CD14-positive monocyte (primary cell): ENCODE measurements at regions not wholly inside any gene's neighbourhood (a gene's known extent, or its start where the extent isn't known, plus 50 kb on each side); places are given as distances from the start of the nearest gene placed in this dataset.

Source experiments
- DNase-seq, 3 donors: peaks; one replicate each; pipeline ENCODE4 v3.0.0-alpha.2; 2011 to 2022
- H2AFZ ChIP-seq: 2 replicates; pipeline ENCODE4 v1.6.0; 2012; ENCODE audit warnings: mild to moderate bottlenecking, low read depth, low read length, inconsistent platforms; ENCODE audit not compliant: insufficient read depth, poor library complexity, severe bottlenecking
- H3K27ac ChIP-seq, 2 donors: 1 replicate in 1 of 2; 2 replicates in 1 of 2; pipeline ENCODE4 v1.5.1; 2012 to 2013; ENCODE audit warnings: low read length in 2 of 2, control low read depth in 1 of 2, inconsistent platforms in 1 of 2, low read depth in 1 of 2, mild to moderate bottlenecking in 1 of 2
- H3K27me3 ChIP-seq, 2 donors: one replicate each; pipeline versions ENCODE4 v1.6.0 to v1.6.1; 2011 to 2013; ENCODE audit warnings: low read length in 2 of 2; ENCODE audit not compliant: control insufficient read depth in 2 of 2, insufficient read depth in 2 of 2
- H3K36me3 ChIP-seq, 2 donors: replicated peaks in 1 of 2; 1 replicate in 1 of 2; 2 replicates in 1 of 2; pipeline versions ENCODE4 v1.5.1 to v1.6.1; 2012 to 2013; ENCODE audit warnings: low read length in 2 of 2, control low read depth in 1 of 2, inconsistent platforms in 1 of 2, mild to moderate bottlenecking in 1 of 2; ENCODE audit not compliant: insufficient read depth in 2 of 2, control insufficient read depth in 1 of 2
- H3K4me1 ChIP-seq, 2 donors: 1 replicate in 1 of 2; 2 replicates in 1 of 2; pipeline versions ENCODE4 v1.5.1 to v1.6.1; 2012 to 2013; ENCODE audit warnings: low read length in 2 of 2, control low read depth in 1 of 2, inconsistent platforms in 1 of 2, mild to moderate bottlenecking in 1 of 2, moderate library complexity in 1 of 2; ENCODE audit not compliant: insufficient read depth in 2 of 2, control insufficient read depth in 1 of 2
- H3K4me2 ChIP-seq: replicated peaks from 2 replicates; pipeline ENCODE3; 2012; ENCODE audit warnings: low read length, moderate library complexity, mild to moderate bottlenecking; ENCODE audit not compliant: poor library complexity, severe bottlenecking; ENCODE audit errors: extremely low read depth
- H3K4me3 ChIP-seq, 3 experiments: fragments of 200-600 bp in 1 of 3; sonication (generic) in 1 of 3; replicated peaks in 1 of 3; 1 replicate in 2 of 3; 2 replicates in 1 of 3; pipeline ENCODE4 v1.5.1; 2011 to 2013; ENCODE audit warnings: low read length in 3 of 3, mild to moderate bottlenecking in 3 of 3, control low read depth in 2 of 3, low read depth in 2 of 3, inconsistent platforms in 1 of 3, moderate library complexity in 1 of 3
- H3K79me2 ChIP-seq: 2 replicates; pipeline ENCODE4 v1.6.0; 2012; ENCODE audit warnings: mild to moderate bottlenecking, control low read depth, inconsistent platforms, low read length, moderate library complexity; ENCODE audit not compliant: insufficient read depth
- H3K9ac ChIP-seq: 2 replicates; pipeline ENCODE4 v1.6.0; 2017; ENCODE audit warnings: low read length, mild to moderate bottlenecking; ENCODE audit not compliant: insufficient read depth, poor library complexity, severe bottlenecking
- H3K9me3 ChIP-seq, 2 donors: replicated peaks in 1 of 2; 1 replicate in 1 of 2; 2 replicates in 1 of 2; pipeline versions ENCODE4 v1.5.1 to v1.6.1; 2012 to 2013; ENCODE audit warnings: low read length in 2 of 2, control low read depth in 1 of 2; ENCODE audit not compliant: control insufficient read depth in 1 of 2, insufficient read depth in 1 of 2
- H4K20me1 ChIP-seq: 2 replicates; pipeline ENCODE4 v1.6.0; 2012; ENCODE audit warnings: mild to moderate bottlenecking, low read length, control low read depth, moderate library complexity; ENCODE audit not compliant: insufficient read depth
- H3K27ac Mint-ChIP-seq, 7 donors: one replicate each; pipeline ENCODE4 v1.8.0; 2020; ENCODE audit warnings: mild to moderate bottlenecking in 7 of 7, mixed read lengths in 7 of 7, moderate library complexity in 6 of 7, inconsistent platforms in 2 of 7
- H3K27me3 Mint-ChIP-seq, 3 donors: one replicate each; pipeline ENCODE4 v1.8.0; 2021 to 2022; ENCODE audit warnings: low read depth in 3 of 3, mild to moderate bottlenecking in 3 of 3, mixed read lengths in 3 of 3, moderate library complexity in 3 of 3, inconsistent platforms in 1 of 3
- H3K36me3 Mint-ChIP-seq, 2 donors: one replicate each; pipeline ENCODE4 v1.8.0; 2020; ENCODE audit warnings: mixed read lengths in 2 of 2, inconsistent platforms in 1 of 2, mild to moderate bottlenecking in 1 of 2
- H3K4me1 Mint-ChIP-seq: one replicate; pipeline ENCODE4 v1.8.0; 2020; ENCODE audit warnings: mild to moderate bottlenecking, mixed read lengths
- H3K4me3 Mint-ChIP-seq, 2 donors: one replicate each; pipeline ENCODE4 v1.8.0; 2020; ENCODE audit warnings: mild to moderate bottlenecking in 2 of 2, mixed read lengths in 2 of 2, moderate library complexity in 1 of 2
- H3K9me3 Mint-ChIP-seq, 7 donors: one replicate each; pipeline ENCODE4 v1.8.0; 2020 to 2022; ENCODE audit warnings: mixed read lengths in 7 of 7, mild to moderate bottlenecking in 6 of 7, moderate library complexity in 6 of 7, inconsistent platforms in 2 of 7
- CTCF ChIP-seq: fragments of 200-600 bp; IDR thresholded peaks from one replicate; pipeline ENCODE4 v1.8.0; 2022; ENCODE audit warnings: antibody characterized with exemption, mild to moderate bottlenecking
- WGBS: methylation state at CpG from one replicate; pipeline ENCODE4 v1.1.5; 2013; ENCODE audit warnings: missing lambda C conversion rate; ENCODE audit not compliant: insufficient coverage; 5-methylcytosine and 5-hydroxymethylcytosine counted together
- intact Hi-C, 2 donors: fragments of 100-400 bp; cut with micrococcal nuclease; formaldehyde crosslinking; loops; one replicate each; pipeline versions ENCODE4 v1.15.0 to v1.15.1; 2023

- Histone ChIP-seq H3K4me2 (no peak overlapping the region), H3K9ac (no peak overlapping the region), H3K9me3 (peaks cover 9 to 22% of the 10 kb centered on the region in 2 donors), H3K36me3 (no peaks in the 10 kb centered on the region), H4K20me1 (no peaks in the 10 kb centered on the region), H3K4me3 (no peak overlapping the region), H3K27ac (no peak overlapping the region), H3K79me2 (no peaks in the 10 kb centered on the region), H3K4me1 (no peaks in the 10 kb centered on the region), H2AFZ (no peak overlapping the region), H3K27me3 (no peaks in the 10 kb centered on the region)
- intact Hi-C loops, result no loop called here
- Mint-ChIP-seq H3K27me3 (peaks cover 0 to 5% (median 0%) of the 10 kb centered on the region in 3 donors), H3K9me3 (peaks cover 4 to 43% (median 30%) of the 10 kb centered on the region in 7 donors), H3K36me3 (no peaks in the 10 kb centered on the region), H3K4me1 (no peaks in the 10 kb centered on the region), H3K4me3 (no peak overlapping the region), H3K27ac (no peak overlapping the region)
- no peak for TF ChIP-seq CTCF
- WGBS, result 84% methylated on average over 2 of the region's 2 CpGs
- no peak for DNase-seq
These were observed 95.0 kb downstream of the TLR5 start for GRCh38 chr1:223048026-223048425.

GRCh38 chr1:223052462-223052861 lies 90.6 kb downstream of the TLR5 start:
- no peaks in the 10 kb centered on the region for H3K36me3 Mint-ChIP-seq
- Histone ChIP-seq H3K4me2 (no peak overlapping the region), H3K4me3 (no peak overlapping the region), H3K9me3 (peaks cover 0 to 9% of the 10 kb centered on the region in 2 donors), H3K36me3 (no peaks in the 10 kb centered on the region), H4K20me1 (no peaks in the 10 kb centered on the region), H3K79me2 (no peaks in the 10 kb centered on the region), H2AFZ (no peak overlapping the region), H3K4me1 (no peaks in the 10 kb centered on the region), H3K27me3 (no peaks in the 10 kb centered on the region), H3K9ac (no peak overlapping the region), H3K27ac (no peak overlapping the region)
- DNase-seq, result no peak
- no peak overlapping the region for H3K4me3 Mint-ChIP-seq
- 91% methylated on average over 8 of the region's 9 CpGs for WGBS
- no peak for TF ChIP-seq CTCF
- no peaks in the 10 kb centered on the region for H3K4me1 Mint-ChIP-seq
- H3K27me3 Mint-ChIP-seq, result peaks cover 0 to 6% (median 2%) of the 10 kb centered on the region in 3 donors
- intact Hi-C loops, result no loop called here
- H3K9me3 Mint-ChIP-seq, result peaks cover 0 to 20% (median 8%) of the 10 kb centered on the region in 7 donors
- no peak overlapping the region for H3K27ac Mint-ChIP-seq
